ENCODE measurements at regions not wholly inside any gene's neighbourhood (a gene's known extent, or its start where the extent isn't known, plus 50 kb on each side); places are given as distances from the start of the nearest gene placed in this dataset.

GRCh38 chr7:25922296-25922695 is 229.7 kb upstream of the NFE2L3 start:
- H3K9me3 ChIP-seq (replicated peaks in 1 of 11): peaks cover 9 to 22% (median 17%) of the 10 kb centered on the region in 11 experiments; a peak in 19 of 22 replicates
- no peaks in the 10 kb centered on the region for H3K36me3 ChIP-seq
- peaks cover 0 to 15% (median 0%) of the 10 kb centered on the region in 10 experiments; a peak in 4 of 20 replicates for H3K4me1 ChIP-seq
- no peak overlapping the region for H3K4me3 ChIP-seq
- H3K9ac ChIP-seq: no peak overlapping the region
- H4K20me1 ChIP-seq: no peaks in the 10 kb centered on the region
- no peak overlapping the region for H3K27ac ChIP-seq
- TF ChIP-seq Cebpa-rat (IDR thresholded peaks at IDR 0.05): no peak
- no peak overlapping the region for H3K4me2 ChIP-seq
- H3K27me3 ChIP-seq: no peaks in the 10 kb centered on the region

GRCh38 chr7:25923741-25924460 is 228.1 kb upstream of the NFE2L3 start:
- peaks cover 2 to 24% (median 14%) of the 10 kb centered on the region in 11 experiments; a peak in 19 of 22 replicates for H3K9me3 ChIP-seq (replicated peaks in 1 of 11)
- H3K27ac ChIP-seq: no peak overlapping the region
- no peak overlapping the region for H3K9ac ChIP-seq
- H3K4me3 ChIP-seq: no peak overlapping the region
- no peaks in the 10 kb centered on the region for H4K20me1 ChIP-seq
- no peak for TF ChIP-seq Cebpa-rat (IDR thresholded peaks at IDR 0.05)
- no peak overlapping the region for H3K4me2 ChIP-seq
- no peaks in the 10 kb centered on the region for H3K36me3 ChIP-seq
- H3K27me3 ChIP-seq: no peaks in the 10 kb centered on the region
- peaks cover 0 to 15% (median 0%) of the 10 kb centered on the region in 10 experiments; a peak in 4 of 20 replicates for H3K4me1 ChIP-seq

GRCh38 chr7:25926009-25926408 is 226.0 kb upstream of the NFE2L3 start:
- H3K36me3 ChIP-seq: no peaks in the 10 kb centered on the region
- H4K20me1 ChIP-seq: no peaks in the 10 kb centered on the region
- no peak overlapping the region for H3K27ac ChIP-seq
- H3K4me2 ChIP-seq: peak overlapping the region in 2 of 11 experiments; percentile 5 to 14; a peak in 1 of 22 replicates
- no peak overlapping the region for H3K4me3 ChIP-seq
- peaks cover 0 to 15% (median 0%) of the 10 kb centered on the region in 10 experiments; a peak in 4 of 20 replicates for H3K4me1 ChIP-seq
- H3K9me3 ChIP-seq (replicated peaks in 1 of 11): peaks cover 0 to 21% (median 8%) of the 10 kb centered on the region in 11 experiments; a peak in 13 of 22 replicates
- no peaks in the 10 kb centered on the region for H3K27me3 ChIP-seq
- no peak for TF ChIP-seq Cebpa-rat (IDR thresholded peaks at IDR 0.05)
- H3K9ac ChIP-seq: no peak overlapping the region

DNA sequence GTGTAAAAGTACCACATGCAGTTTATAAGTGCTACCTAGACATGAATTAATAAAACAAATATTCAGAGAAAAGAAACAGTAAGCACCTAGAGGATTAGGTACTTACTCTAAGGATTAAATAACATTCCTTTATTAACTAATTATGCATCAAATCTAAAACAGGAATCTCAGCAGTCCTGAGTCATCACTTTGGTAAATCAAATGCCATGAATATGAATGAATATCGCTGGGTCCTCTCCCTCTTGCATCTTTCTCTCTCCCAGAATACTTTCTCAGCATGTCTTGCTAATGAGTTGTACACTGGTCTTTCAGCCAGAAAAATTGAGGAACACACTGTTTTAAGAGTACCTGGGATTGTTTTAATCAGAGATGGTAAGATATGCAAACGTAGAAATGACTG is 225.5 kb upstream of the NFE2L3 start:
- H3K4me1 ChIP-seq: peaks cover 0 to 15% (median 0%) of the 10 kb centered on the region in 10 experiments; a peak in 4 of 20 replicates
- no peaks in the 10 kb centered on the region for H3K27me3 ChIP-seq
- no peaks in the 10 kb centered on the region for H4K20me1 ChIP-seq
- no peak overlapping the region for H3K4me3 ChIP-seq
- H3K4me2 ChIP-seq: peak overlapping the region in 2 of 11 experiments; percentile 5 to 16; a peak in 3 of 22 replicates
- no peak overlapping the region for H3K9ac ChIP-seq
- H3K36me3 ChIP-seq: no peaks in the 10 kb centered on the region
- H3K27ac ChIP-seq: no peak overlapping the region
- TF ChIP-seq Cebpa-rat (IDR thresholded peaks at IDR 0.05): no peak
- H3K9me3 ChIP-seq (replicated peaks in 1 of 11): peaks cover 0 to 21% (median 8%) of the 10 kb centered on the region in 11 experiments; a peak in 13 of 22 replicates

- Histone ChIP-seq H3K9ac (no peak overlapping the region), H3K27me3 (no peaks in the 10 kb centered on the region), H3K4me3 (no peak overlapping the region), H3K4me2 (peak overlapping the region in 2 of 11 experiments; percentile 5 to 16; a peak in 3 of 22 replicates), H3K9me3 (replicated peaks in 1 of 11) (peaks cover 0 to 21% (median 8%) of the 10 kb centered on the region in 11 experiments; a peak in 14 of 22 replicates), H3K36me3 (no peaks in the 10 kb centered on the region), H4K20me1 (no peaks in the 10 kb centered on the region), H3K27ac (no peak overlapping the region), H3K4me1 (peaks cover 0 to 15% (median 0%) of the 10 kb centered on the region in 10 experiments; a peak in 4 of 20 replicates)
- TF ChIP-seq Cebpa-rat (IDR thresholded peaks at IDR 0.05): no peak
Measured at GRCh38 chr7:25926891-25927625, 224.9 kb upstream of the NFE2L3 start.

DNA sequence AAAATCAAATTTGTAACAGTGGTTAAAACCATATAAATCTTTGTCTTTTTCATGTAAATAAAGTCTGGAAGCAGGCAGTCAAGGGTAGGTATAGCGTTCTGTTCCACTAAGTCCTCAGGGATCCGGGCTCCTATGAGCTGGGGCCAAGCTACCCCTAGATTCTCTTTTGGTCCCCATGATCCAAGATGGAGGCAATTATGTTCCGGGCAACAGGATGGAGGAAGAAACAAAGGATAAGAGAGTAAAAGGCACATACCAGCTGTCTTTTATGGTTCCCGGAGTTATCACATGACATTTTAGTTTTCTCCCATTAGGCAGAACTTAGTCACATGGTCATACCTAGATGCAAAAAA is 224.4 kb upstream of the NFE2L3 start:
- Histone ChIP-seq H3K9ac (no peak overlapping the region), H3K4me3 (no peak overlapping the region), H3K4me2 (no peak overlapping the region), H3K27me3 (no peaks in the 10 kb centered on the region), H3K36me3 (no peaks in the 10 kb centered on the region), H3K27ac (no peak overlapping the region), H3K4me1 (peaks cover 0 to 15% (median 0%) of the 10 kb centered on the region in 10 experiments; a peak in 4 of 20 replicates), H3K9me3 (replicated peaks in 1 of 11) (peaks cover under 1 to 25% (median 11%) of the 10 kb centered on the region in 11 experiments; a peak in 19 of 22 replicates), H4K20me1 (no peaks in the 10 kb centered on the region)
- no peak for TF ChIP-seq Cebpa-rat (IDR thresholded peaks at IDR 0.05)

DNA sequence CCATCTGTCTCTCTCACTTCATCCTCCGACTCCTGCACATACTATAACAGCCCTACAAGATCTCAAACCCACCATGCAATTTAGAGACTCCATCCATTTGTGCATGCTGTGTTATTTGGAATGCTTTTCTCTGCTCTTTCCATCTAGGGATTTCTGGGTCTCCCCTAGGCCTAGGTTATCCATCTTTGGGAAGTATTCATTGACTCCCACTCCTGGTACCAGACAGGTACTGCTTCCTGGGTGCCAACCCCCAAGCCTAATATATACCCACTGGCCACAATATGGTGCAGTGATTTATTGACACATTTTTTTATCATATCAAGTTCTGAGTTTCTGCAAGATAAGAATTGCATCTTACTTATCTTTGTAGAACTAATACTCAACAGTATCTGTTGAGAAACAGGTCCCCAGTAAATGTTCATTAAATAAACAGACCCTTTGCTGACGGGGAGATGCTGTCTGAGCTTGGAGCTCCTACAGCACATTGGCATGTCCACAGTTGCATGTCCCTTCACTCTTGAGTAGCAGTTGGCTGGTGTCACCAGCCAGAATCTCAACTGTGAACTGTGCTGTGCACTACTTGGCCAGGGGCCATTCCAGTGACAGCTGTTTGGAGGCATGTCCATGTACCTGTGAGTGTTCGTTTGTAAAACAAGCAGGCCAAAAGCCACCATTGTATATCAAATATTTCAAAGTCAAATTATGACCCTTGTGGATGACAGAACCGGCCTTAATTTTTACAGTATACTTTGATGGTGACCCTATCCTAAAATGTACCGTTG is 223.3 kb upstream of the NFE2L3 start:
- Histone ChIP-seq H3K27me3 (no peaks in the 10 kb centered on the region), H3K4me2 (no peak overlapping the region), H3K36me3 (no peaks in the 10 kb centered on the region), H3K27ac (no peak overlapping the region), H4K20me1 (no peaks in the 10 kb centered on the region), H3K9me3 (replicated peaks in 1 of 11) (peaks cover 12 to 36% (median 23%) of the 10 kb centered on the region in 11 experiments), H3K9ac (no peak overlapping the region), H3K4me3 (no peak overlapping the region), H3K4me1 (peaks cover 0 to 15% (median 0%) of the 10 kb centered on the region in 10 experiments; a peak in 4 of 20 replicates)
- no peak for TF ChIP-seq Cebpa-rat (IDR thresholded peaks at IDR 0.05)

- Histone ChIP-seq H3K27ac (no peak overlapping the region), H3K36me3 (no peaks in the 10 kb centered on the region; a peak in 1 of 22 replicates), H4K20me1 (no peaks in the 10 kb centered on the region), H3K4me1 (peaks cover 0 to 15% (median 0%) of the 10 kb centered on the region in 10 experiments; a peak in 4 of 20 replicates), H3K4me3 (no peak overlapping the region), H3K4me2 (no peak overlapping the region), H3K9ac (no peak overlapping the region), H3K27me3 (no peaks in the 10 kb centered on the region), H3K9me3 (replicated peaks in 1 of 11) (peaks cover 19 to 43% (median 30%) of the 10 kb centered on the region in 11 experiments)
- no peak for TF ChIP-seq Cebpa-rat (IDR thresholded peaks at IDR 0.05)
Measured at GRCh38 chr7:25929448-25929847, 222.6 kb upstream of the NFE2L3 start.

Data from BLaER1 treated with 17β-estradiol and CSF1 and Interleukin-3, amounts not matched to agents 10 nM and 100 nM (cell line).